ENCODE measurements at regions not wholly inside any gene's neighbourhood (a gene's known extent, or its start where the extent isn't known, plus 50 kb on each side); places are given as distances from the start of the nearest gene placed in this dataset.

DNA sequence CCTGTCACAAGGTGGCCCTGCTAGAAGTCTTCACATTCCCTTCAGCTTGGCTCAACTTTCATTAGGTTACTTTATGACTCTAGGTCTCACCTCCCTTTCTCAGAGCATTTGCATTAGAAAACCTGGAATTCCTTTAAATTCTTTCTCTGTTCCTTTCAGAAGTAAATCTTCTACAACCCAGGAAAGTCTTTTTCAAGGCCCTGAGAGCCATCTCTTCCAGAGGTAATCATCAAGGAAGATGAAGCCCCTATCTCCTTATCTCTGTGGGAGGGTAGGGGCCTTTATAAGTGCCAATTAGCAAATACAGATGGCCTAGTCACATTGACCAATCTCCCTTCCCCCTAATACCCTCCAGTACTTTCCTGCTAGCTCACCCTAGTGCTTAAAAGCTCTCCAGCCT, 848.0 kb upstream of the FAM98A start:
- Histone ChIP-seq H3K4me2 (ENCODE audit: insufficient read depth in 1 of 2, low read depth in 2 of 2, low read length in 2 of 2) (peak overlapping the region in 1 of 2 experiments; percentile 9; a peak in 1 of 4 replicates), H3K14ac (ENCODE audit: insufficient read length) (no peak overlapping the region), H3K18ac (ENCODE audit: extremely low read depth, low read length) (no peak overlapping the region), H3K79me2 (ENCODE audit: control insufficient read depth in 1 of 2, insufficient read depth in 2 of 2, low read length in 2 of 2) (no peaks in the 10 kb centered on the region), H2BK5ac (ENCODE audit: low read depth, low read length) (peak overlapping the region; percentile 68; the same call in 1 of the 2 replicates), H3K9ac (replicated peaks in 1 of 4; ENCODE audit: extremely low read depth in 1 of 4, low read depth in 3 of 4, low read length in 3 of 4) (no peak overlapping the region), H3K27me3 (replicated peaks in 1 of 4; ENCODE audit: control insufficient read depth in 3 of 4, extremely low read depth in 1 of 4, insufficient read depth in 3 of 4, low read length in 3 of 4) (no peaks in the 10 kb centered on the region), H3K23ac (ENCODE audit: insufficient read length) (no peak overlapping the region), H4K20me1 (replicated peaks in 1 of 2; ENCODE audit: control insufficient read depth in 1 of 2, insufficient read depth in 2 of 2, low read length in 2 of 2) (no peaks in the 10 kb centered on the region), H2BK15ac (ENCODE audit: low read length) (no peak overlapping the region), H2BK120ac (replicated peaks; ENCODE audit: low read depth, low read length) (no peak overlapping the region), H2AFZ (ENCODE audit: low read length) (no peak overlapping the region), H2AK5ac (ENCODE audit: low read depth, low read length) (no peak overlapping the region), H3K79me1 (ENCODE audit: low read depth, low read length) (no peaks in the 10 kb centered on the region), H3K23me2 (ENCODE audit: low read depth, low read length) (no peaks in the 10 kb centered on the region), H3K56ac (replicated peaks; ENCODE audit: insufficient read length, low read depth, low read length) (no peak overlapping the region), H3K36me3 (ENCODE audit: control insufficient read depth in 2 of 4, insufficient read depth in 4 of 4, low read length in 3 of 4) (peaks cover 0 to 3% (median 0%) of the 10 kb centered on the region in 4 experiments; a peak in 2 of 8 replicates), H4K8ac (ENCODE audit: extremely low read depth, insufficient read depth, low read length) (no peak overlapping the region), H3K4me1 (replicated peaks in 1 of 4; ENCODE audit: control insufficient read depth in 3 of 4, insufficient read depth in 4 of 4, low read length in 3 of 4) (peaks cover 0 to 19% (median 5%) of the 10 kb centered on the region in 4 experiments; a peak in 4 of 7 replicates), H2BK20ac (ENCODE audit: low read length) (no peak overlapping the region), H3K27ac (ENCODE audit: low read depth, low read length) (peak overlapping the region; percentile 62; the same call in 1 of the 2 replicates), H3K4ac (replicated peaks; ENCODE audit: insufficient read length, low read depth, low read length) (no peak overlapping the region), H3K4me3 (ENCODE audit: extremely low read depth in 1 of 4, insufficient read depth in 2 of 4, low read depth in 3 of 4, low read length in 4 of 4) (peak overlapping the region in 1 of 4 experiments; percentile 2; a peak in 1 of 8 replicates), H4K5ac (ENCODE audit: insufficient read length, low read depth, low read length) (peak overlapping the region; percentile 83), H3K9me3 (ENCODE audit: insufficient read depth in 2 of 2, low read depth in 1 of 2, low read length in 1 of 2) (peaks cover 0 to 22% of the 10 kb centered on the region in 2 experiments; a peak in 2 of 4 replicates), H4K91ac (replicated peaks; ENCODE audit: insufficient read length, low read length) (no peak overlapping the region), H2BK12ac (ENCODE audit: low read depth, low read length) (no peak overlapping the region)
- peak; percentile 43 to 45 for DNase-seq (ENCODE audit: low read depth in 1 of 2, low spot score in 2 of 2)
- ChIA-PET CTCF (ENCODE audit: partially characterized antibody) (interaction anchor here (1.2 kb wide), 1 partner anchor 351 kb away, joined by 3 read pairs; no protein-coding TSS in a partner anchor), POLR2A (ENCODE audit: partially characterized antibody) (no interaction called here)
- FAIRE-seq, result peak; percentile 79
- no peak for TF ChIP-seq CHD2 (IDR thresholded peaks at IDR 0.05; ENCODE audit: low read length)
- TF ChIP-seq MAX (IDR thresholded peaks at IDR 0.05), result no peak
- TF ChIP-seq RAD21 (IDR thresholded peaks at IDR 0.05 in 1 of 2, conservative IDR thresholded peaks at IDR 0.05 in 1 of 2; ENCODE audit: low read depth in 2 of 2, low read length in 2 of 2), result peak; percentile 4 to 16; a peak in 1 of 4 replicates
- TF ChIP-seq, protein P1, sequence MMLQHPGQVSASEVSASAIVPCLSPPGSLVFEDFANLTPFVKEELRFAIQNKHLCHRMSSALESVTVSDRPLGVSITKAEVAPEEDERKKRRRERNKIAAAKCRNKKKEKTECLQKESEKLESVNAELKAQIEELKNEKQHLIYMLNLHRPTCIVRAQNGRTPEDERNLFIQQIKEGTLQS (IDR thresholded peaks at IDR 0.05; ENCODE audit: insufficient read depth, low read depth, low read length), result no peak
- TF ChIP-seq EGR1 (IDR thresholded peaks at IDR 0.05; ENCODE audit: borderline replicate concordance, low read depth, low read length), result no peak
- no peak for TF ChIP-seq TAF7 (optimal IDR thresholded peaks at IDR 0.05; ENCODE audit: borderline replicate concordance, low read depth, low read length)
- TF ChIP-seq TAF1 (IDR thresholded peaks at IDR 0.05; ENCODE audit: low read depth, low read length), result no peak
- 0 out of 2 replicates have a peak, but pooled peaks have one; percentile 19 for TF ChIP-seq TCF12 (IDR thresholded peaks at IDR 0.05; ENCODE audit: low read depth, low read length)
- no peak for TF ChIP-seq RXRA (IDR thresholded peaks at IDR 0.05; ENCODE audit: insufficient read depth, low read depth, low read length)
- TF ChIP-seq JUND (IDR thresholded peaks at IDR 0.05; ENCODE audit: low read length), result 0 out of 2 replicates have a peak, but pooled peaks have one; percentile 15
- TF ChIP-seq SP2 (IDR thresholded peaks at IDR 0.05; ENCODE audit: low read length), result no peak
- peak; percentile 39; the same call in 1 of the 2 replicates for TF ChIP-seq SP1 (IDR thresholded peaks at IDR 0.05; ENCODE audit: low read depth, low read length)
- no peak for TF ChIP-seq BCL11A (IDR thresholded peaks at IDR 0.05; ENCODE audit: low read depth in 2 of 2, low read length in 2 of 2)
- TF ChIP-seq ASH2L (IDR thresholded peaks at IDR 0.05; ENCODE audit: low read length), result peak; percentile 31

Data from H1 (cell line).